ENCODE measurements at regions not wholly inside any gene's neighbourhood (a gene's known extent, or its start where the extent isn't known, plus 50 kb on each side); places are given as distances from the start of the nearest gene placed in this dataset.

DNA sequence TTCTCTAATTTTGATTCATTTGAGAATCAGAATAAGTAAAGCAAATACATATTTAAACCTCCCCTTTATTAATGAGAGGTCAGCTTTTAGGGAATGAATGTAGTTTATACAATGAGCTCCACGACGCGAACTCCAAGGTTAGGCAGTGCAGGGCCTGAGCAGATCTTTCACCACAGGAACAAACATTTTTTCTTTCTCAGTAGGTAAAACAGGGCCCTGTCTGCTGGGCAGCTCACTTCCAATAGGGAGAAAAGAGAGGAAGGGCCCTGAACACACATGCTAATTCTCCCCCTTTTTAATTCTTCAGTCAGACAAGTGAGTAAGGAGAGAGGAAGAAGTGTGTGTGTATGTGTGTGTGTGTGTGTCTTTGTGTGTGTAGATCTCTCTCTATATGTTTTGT is 682.4 kb upstream of the TMEFF2 start:
- DNase-seq (ENCODE audit: low spot score), result no peak

DNA sequence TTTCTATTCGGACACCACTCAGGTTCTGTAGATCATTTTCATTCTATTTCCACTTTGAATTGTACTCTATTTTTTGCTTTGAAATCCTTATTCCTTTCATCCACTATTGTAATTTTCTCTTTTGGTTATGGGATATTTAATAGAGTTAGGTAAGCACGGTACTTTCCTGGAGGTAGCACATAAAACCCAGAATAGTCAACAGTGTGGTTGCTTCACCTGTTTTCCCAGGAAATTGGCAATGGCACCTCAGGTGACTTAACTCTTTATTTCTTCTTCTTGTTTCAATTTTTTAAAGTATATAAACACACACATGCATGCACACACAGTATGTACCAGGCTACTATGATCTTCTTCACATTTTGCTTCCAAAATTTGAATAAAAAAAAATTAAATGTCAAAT is 682.0 kb upstream of the TMEFF2 start:
- no peak for DNase-seq (ENCODE audit: low spot score)

DNA sequence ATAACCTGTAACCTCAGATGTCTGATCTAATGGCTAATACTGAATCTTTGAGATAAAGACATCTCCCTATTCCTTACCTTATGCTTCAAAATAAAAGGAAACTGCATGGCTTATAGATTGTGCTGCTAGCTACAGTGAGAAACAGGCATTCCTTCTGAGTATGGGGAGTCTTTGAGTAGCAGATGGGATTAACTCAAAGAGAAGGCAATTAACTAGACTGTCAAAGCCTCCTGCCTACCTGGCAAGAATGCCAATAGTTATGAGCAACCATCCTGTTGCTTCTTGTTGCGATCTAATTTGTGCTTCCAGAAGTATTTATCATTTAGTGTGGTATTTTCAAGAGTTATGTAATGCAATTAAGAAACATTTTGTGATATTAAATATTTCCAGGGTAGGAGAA is 660.0 kb upstream of the TMEFF2 start:
- DNase-seq (ENCODE audit: low spot score), result no peak

DNA sequence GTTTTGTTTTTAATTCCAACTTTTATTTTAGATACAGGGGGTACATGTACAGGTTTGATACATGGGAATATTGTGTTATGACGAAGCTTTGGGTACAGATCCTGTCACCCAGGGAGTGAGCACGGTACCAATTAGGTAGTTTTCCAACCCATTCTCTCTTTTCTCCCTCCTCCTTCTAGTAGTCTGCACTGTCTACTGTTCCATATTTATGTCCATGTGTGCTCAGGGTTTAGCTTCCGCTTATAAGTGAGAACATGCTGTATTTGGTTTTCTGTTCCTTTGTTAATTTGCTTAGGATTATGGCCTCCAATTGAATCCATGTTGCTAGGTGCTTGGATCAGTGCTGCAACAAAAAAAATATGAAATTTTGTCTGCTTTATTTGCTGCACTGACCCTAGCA is 659.3 kb upstream of the TMEFF2 start:
- DNase-seq (ENCODE audit: low spot score), result no peak

DNA sequence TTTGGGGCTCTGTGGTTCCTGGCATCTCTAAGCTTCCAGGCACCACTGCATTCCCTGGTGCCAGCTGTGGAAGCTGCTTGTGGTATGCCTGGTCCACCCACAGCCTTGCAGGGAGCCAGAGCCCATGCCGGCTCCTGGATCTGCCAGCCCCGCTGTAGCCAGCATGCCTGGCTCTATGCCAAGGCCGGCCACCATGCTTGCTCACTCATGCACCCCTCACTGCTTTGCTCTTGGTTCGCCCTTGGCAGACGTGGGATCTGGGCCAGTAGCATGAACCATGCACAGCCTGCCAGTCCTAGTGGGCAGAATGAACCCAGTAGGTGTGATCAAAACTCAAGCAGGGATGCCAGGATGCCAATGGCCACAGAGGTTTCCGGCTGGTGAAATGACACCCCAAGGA is 634.2 kb upstream of the TMEFF2 start:
- no peak for DNase-seq (ENCODE audit: low spot score)

DNA sequence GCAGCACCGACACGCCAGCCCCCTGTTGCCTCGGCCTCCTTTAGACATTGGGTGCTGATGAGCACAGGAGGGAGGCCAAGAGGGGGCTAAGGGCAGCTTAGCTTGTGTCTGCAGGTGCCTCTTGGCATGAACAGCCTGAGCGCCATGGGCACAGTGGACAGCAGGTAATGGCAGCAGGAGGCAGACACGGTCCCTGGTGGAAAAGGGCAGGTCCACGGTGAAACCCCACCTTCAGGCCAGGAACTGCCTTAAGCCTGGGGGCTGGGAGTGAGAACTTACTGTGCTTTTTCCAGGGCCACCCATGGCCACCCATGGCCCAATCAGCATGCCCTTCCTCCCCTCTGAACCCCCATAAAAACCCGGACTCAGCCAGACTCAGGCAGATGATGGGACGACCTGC is 633.4 kb upstream of the TMEFF2 start:
- no peak for DNase-seq (ENCODE audit: low spot score)

DNA sequence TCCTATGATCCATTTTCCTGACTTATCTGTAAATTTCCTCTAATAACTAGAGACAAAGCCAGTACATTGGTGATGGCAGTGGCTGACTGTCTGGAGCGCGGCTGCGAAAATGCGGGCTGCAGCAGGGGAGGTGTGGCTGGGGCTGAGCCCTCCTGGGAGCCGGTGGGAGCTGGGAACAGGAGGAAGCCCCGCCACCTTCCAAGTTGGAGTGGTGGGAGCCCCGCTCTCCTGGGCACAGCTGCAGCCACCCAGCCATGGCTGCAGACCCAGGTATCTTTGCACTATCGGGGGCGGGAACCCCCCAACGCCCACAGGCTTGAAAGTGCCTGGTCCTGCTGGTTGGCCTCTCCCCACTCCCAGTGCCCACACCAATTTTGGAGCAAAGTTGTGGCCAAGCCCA is 633.0 kb upstream of the TMEFF2 start:
- DNase-seq (ENCODE audit: low spot score), result no peak

DNA sequence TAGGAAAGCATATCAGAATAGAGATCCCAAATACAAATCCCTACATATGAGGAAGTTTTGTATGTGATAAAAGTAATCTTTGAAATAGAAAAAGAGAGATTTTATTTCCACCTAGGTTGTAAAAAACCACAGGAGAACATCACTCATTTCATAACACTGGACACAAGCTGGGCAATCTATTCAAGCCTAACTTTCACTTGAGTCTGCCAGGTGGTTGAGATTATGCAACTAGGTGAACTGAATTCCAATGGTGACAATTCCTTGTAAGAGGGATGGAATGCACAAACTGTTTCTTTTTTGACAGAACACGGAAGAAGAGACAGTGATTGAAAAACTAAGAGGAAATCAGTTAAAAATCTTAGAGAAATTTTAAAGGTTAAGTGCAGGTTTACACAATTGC is 619.6 kb upstream of the TMEFF2 start:
- DNase-seq (ENCODE audit: low spot score), result no peak

DNA sequence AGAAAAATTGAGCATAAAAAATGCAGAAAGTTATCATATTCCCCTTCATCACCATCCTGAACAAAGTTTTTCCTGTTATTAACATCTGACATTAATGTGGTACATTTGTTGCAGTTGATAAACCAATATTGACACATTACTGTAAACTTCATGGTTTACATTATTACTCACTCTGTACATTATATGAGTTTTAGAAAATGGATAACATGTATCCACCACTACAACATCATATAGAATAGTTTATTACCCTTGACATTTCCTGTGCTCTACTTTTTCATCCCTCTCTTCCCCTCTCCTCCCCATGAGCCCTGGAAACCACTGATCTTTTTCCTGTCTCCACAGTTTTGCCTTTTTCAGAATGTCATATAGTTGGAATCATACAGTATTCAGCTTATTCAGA is 618.6 kb upstream of the TMEFF2 start:
- no peak for DNase-seq (ENCODE audit: low spot score)

DNA sequence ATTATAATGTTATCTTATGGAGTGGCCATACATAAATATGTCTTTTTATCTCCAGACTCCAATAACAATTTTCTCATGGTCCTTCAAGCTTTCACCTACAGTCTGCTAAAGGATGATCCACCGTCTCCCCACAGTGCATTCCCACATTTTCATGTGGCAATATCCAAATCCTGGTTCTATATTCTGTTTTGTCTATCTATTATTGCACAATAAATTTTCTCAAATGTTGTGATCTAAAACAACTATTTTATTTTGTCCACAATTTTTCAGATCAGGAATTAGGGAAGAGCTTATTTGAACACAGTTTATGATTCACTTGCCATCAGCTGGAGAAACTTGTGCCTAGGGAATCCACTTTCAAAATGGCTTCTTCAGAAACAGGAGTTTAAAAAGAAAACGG is 614.4 kb upstream of the TMEFF2 start:
- DNase-seq (ENCODE audit: low spot score), result no peak

DNA sequence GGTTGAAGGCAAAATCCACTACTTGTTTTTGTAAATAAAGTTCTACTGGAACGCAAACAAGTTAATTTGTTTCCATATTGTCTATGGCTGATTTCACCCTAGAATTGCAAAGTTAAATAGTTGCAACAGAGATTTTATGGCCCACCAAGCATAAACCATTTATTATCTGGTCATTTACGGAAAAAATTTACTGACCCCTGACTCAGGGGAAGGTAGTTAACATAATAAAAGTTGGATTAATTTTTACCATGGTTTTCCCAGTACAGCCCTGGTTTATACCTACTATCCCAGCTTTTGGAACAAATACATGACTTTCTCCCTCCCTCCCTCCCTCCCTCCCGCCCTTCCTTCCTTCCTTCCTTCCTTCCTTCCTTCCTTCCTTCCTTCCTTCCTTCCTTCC is 588.9 kb upstream of the TMEFF2 start:
- no peak for DNase-seq (ENCODE audit: low spot score)

DNA sequence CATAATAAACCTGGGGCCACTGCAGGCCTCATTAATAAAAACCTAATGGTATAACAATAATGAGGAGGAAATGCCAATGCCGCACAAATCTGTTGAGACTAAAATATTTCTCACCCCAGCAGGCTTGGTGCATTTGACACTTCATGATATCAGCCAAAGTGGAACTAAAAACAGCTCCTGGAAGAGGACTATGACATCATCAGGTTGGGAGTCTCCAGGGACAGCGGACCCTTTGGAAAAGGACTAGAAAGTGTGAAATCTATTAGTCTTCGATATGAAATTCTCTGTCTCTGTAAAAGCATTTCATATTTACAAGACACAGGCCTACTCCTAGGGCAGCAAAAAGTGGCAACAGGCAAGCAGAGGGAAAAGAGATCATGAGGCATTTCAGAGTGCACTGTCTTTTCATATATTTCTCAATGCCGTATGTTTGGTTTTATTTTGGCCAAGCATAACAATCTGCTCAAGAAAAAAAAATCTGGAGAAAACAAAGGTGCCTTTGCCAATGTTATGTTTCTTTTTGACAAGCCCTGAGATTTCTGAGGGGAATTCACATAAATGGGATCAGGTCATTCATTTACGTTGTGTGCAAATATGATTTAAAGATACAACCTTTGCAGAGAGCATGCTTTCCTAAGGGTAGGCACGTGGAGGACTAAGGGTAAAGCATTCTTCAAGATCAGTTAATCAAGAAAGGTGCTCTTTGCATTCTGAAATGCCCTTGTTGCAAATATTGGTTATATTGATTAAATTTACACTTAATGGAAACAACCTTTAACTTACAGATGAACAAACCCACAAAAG is 580.9 kb upstream of the TMEFF2 start:
- no peak for DNase-seq (ENCODE audit: low spot score)

DNA sequence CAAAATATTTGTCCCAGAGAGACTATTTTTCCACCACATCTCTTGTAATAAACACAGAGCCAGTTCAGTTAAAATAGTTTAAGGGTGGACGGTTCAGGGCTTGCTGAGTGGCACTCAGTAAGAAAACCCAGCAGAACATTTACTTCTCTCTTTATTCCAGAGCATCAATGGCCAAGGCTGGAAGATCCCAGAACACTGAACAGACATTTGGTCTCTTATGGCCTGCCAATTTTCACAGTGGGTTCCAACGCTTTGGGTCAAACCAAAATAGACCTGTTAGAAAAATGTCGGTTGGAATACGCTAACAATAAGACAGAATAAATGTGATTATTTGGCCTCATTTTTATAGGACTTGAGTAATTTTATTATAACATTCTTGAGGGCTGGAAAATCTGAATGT is 580.3 kb upstream of the TMEFF2 start:
- DNase-seq (ENCODE audit: low spot score), result no peak

DNA sequence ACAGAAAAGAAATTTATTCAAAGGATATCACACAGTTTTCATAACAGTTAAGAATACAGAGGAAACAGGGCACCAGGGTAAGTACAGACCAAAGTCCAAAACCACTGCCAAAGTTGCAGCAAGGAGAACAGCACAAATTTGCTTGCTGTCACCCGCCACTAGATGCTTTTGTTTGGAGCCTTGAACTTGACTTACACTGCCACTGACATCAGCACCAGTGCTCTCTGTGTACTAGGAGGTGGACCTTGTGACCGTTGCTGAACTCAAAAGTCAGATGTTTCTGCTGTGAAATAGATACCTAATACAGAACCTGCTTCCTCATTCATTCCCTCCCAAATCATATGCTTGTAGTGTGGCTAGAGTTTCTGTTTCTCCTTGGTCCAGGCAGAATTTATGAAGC is 578.3 kb upstream of the TMEFF2 start:
- DNase-seq (ENCODE audit: low spot score), result no peak

DNA sequence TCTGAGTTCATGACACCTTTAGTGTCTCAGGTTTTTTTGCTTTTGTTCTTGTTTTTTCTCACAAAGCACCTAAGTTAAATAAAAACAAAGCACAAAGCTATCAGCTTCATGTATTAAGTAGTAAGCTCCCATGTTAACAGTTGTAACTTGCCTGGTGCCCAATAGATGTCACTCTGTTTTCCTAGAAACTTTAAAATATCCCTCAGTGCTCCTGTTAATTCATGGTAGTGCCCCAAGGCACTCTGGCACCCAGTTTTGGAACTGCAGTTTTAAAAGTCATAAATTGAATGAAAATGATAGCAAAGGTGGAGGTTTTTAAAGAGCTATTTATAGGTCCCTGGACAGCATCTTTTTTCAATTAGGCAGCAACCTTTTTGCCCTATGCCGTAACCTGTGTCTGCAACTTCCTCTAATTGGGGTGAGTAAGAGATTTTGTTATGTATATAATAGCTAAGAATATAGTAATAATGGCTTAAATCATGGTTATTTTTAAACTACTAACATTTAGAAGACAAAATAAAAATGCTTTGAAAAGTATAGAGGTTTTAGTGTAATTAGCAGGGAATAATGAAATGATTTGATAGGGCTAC is 555.0 kb upstream of the TMEFF2 start:
- DNase-seq (ENCODE audit: low spot score), result peak; percentile 2

DNA sequence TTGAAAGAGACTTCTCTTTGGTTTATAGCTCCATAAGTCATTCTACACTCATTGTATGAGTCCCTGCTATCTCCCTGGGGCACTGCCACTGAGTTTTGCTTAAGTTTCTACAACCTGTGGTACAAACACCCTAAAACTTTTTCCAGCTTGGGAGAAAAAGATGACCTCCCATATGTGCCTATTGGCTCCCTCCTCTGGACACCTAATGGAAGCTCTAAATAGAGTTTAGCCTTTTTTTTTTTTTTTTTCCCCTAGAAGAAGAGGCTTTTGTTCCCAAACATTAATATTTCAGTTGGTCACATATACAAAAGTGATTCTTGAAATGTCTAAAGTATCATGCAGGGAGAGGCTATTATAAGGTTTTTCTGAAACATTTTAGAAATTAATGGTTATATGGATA is 547.2 kb upstream of the TMEFF2 start:
- DNase-seq (ENCODE audit: low spot score), result no peak

DNA sequence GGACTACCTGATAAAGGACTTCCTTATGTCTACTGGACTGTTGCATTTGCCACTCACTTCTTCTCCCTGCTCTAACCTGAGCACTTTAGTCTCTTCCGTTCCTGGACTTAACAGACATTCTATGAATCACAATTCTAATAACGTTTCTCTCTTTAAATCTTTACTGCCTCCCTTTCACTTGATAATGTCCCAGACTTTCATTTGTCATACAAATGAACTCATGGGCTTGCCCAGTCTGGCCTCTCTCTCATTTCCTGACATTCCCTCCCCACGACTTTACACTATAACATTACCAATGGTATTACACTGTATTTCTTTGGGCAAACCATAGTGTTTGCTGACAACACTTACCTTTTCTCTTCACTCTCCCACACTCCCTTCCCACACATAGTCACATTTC is 540.7 kb upstream of the TMEFF2 start:
- DNase-seq (ENCODE audit: low spot score), result no peak

DNA sequence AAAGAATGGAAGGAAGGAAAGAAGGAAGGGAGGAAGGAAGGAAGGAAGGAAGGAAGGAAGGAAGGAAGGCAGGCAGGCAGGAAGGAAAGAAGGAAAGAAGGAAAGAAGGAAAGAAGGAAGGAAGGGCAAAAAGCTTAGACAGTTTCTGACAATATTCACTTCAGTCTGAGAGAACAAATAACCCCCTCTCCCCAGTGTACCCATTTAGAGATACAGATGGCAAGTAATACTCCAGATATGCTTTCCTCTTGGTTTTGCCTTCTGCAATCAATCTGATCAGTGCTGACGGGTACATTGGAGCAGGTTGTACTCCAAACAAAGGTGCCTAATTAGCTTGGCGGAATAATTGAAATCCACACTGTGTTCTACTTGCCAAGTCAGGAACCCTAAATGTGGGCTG is 534.6 kb upstream of the TMEFF2 start:
- DNase-seq (ENCODE audit: low spot score), result no peak

DNA sequence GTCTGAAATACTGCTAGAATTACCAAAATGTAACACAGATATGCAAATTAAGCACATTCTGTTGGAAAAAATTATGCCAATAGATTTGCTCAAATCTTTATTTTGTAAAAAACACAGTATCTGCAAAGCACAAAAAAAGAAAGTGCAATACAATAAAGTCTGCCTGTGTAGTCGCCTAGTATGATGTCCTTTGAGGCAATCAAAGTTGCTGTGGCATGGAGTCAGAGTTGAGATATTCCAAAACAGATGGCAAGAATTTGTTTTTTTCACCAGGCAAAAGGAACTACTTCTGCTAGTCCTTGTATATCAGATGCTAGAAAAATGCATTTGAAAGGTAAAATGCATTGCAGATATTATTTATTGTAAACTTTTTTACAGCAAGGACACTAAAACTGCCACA is 531.3 kb upstream of the TMEFF2 start:
- DNase-seq (ENCODE audit: low spot score), result no peak

DNA sequence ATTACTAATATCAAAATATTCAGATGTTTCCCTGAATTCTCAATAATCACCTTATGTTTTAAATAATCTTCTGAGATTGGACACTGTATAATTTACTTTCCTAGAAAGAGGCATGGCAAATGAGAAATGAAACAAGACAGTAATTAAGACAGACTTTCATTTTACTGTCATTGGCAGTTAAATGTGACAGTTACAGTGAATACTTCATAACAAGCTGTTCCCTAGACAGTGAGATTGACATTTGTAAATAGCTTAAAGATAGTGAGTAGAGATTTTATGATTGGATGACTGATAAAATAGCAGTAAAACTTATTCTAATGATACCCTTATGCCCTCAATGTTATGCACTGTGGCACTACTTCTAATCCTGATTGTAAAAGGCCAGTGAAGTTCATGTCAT is 524.9 kb upstream of the TMEFF2 start:
- DNase-seq (ENCODE audit: low spot score), result no peak

DNA sequence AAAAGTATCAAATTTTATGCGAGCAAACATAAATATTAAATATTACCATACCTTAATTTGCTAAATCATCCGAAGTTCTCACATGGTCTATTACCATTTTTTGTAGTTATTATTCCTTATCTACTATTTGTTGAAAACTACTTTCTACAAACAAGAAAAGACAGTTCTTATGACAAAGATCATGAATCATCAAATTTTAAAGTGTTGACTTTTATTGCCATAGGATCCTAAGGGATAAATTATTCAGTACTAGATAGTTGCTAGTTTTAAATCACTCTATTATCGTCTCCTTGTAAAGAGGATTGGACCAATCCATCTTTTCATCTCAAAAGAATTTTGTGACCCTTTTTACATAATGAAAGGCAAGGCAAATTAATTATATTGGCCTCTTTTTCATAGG is 523.6 kb upstream of the TMEFF2 start:
- no peak for DNase-seq (ENCODE audit: low spot score)

DNA sequence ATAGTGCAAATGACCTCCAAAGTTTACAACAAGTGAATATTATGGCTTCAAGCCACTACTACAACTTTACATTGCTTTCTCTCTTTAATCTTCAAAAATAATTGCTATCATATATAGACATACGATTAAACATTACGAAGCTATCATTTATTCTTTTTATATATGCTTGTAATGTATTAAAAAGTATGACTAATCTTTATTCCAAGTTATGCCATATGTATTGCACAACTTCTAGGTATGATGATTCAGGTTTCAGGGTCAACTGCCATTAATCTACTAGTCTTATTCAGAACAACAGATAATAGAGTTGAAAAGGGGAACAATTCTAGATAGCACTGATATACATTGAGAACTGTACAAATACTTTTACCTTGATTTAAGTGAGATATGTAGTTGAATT is 506.2 kb upstream of the TMEFF2 start:
- no peak for DNase-seq (ENCODE audit: low spot score)

DNA sequence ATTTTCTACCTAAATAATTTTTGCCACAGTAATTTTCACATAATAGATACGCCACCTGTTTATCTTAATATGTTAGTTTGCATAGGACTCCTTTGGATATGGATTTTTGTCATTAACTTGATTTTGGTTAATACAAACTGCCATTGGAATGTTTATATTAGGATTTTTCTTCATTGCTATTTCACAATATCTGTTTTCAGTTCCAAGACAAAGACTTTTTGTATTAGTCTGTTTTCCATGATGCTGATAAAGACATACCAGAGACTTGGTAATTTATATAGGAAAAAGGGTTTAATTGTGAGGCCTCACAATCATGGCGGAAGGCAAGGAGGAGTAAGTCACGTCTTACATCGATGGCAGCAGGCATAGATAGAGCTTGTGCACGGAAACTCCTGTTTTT is 503.1 kb upstream of the TMEFF2 start:
- DNase-seq (ENCODE audit: low spot score), result no peak

DNA sequence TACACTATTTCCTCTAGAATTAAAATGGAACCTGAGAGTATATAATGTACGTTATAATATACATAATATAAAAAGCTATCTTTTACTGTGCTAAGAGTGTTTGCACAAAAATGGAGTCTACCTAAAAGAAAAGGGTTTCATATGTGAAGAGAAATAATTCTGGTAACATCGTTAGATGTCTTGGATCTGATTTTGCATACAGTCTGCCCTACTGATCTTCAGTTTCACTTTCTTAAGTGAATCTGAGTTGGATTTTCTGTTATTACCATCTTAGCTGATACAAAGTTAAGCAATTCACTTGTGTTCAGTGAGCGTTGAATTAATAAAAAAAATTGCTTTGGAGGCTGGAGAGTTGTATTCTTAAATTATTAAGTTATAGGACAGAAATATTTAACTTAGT is 502.1 kb upstream of the TMEFF2 start:
- DNase-seq (ENCODE audit: low spot score), result no peak

All from umbilical cord (tissue), 1 donor.